ENCODE measurements at regions not wholly inside any gene's neighbourhood (a gene's known extent, or its start where the extent isn't known, plus 50 kb on each side); places are given as distances from the start of the nearest gene placed in this dataset.

DNA sequence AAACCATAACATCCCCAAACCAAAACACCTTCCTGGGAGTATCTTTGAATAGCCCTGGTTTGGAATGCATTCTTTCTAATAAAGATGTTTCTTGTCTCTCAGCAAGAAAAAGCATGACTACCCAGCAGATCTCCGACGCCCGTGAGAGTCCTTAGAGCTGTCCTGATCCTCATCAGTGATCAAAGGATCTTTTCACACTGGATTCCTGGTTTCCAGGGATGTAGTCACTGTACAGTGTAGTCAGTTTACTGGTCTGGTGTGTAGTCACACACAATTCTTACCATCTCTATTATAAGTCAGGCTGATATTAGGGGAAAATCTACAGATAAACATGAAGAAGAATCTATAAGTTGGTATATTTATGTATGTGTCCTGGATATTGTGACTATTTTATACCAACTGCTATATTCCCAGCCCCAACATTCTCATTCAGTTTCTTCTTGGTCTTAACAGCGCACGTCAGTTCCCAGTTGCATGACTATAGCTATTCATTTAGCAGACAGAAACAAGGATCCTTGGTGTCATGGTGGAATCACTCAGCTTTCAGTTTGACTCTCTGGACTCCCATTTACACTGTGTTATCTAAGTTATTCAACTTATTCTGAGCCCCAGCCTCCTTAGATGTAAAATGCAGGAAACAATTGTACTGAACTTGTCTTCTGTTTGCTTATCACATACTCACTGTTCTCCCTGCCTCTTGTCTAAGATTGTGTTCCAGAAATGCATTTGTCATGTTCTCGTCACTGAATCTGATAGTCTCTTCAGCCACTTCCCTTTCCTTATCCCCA, 68.3 kb downstream of the SLIT2 start:
- Histone ChIP-seq H3K4me1 (ENCODE audit: insufficient read depth, insufficient read length) (no peaks in the 10 kb centered on the region), H3K36me3 (ENCODE audit: insufficient read depth, insufficient read length, low read length) (no peaks in the 10 kb centered on the region), H3K4me3 (ENCODE audit: insufficient read length, low read depth) (no peak overlapping the region), H3K9ac (ENCODE audit: insufficient read length, low read depth) (no peak overlapping the region), H3K9me3 (ENCODE audit: insufficient read depth, low read length) (no peaks in the 10 kb centered on the region), H3K27me3 (ENCODE audit: insufficient read depth, insufficient read length) (no peaks in the 10 kb centered on the region)
- no peak for DNase-seq (ENCODE audit: low read depth, low spot score)
- no peak for TF ChIP-seq ZNF274 (IDR thresholded peaks at IDR 0.05; ENCODE audit: low read depth, low read length)
- TF ChIP-seq YY1 (IDR thresholded peaks at IDR 0.05; ENCODE audit: insufficient read depth, insufficient read length): no peak
- no peak for TF ChIP-seq SUZ12 (IDR thresholded peaks at IDR 0.05; ENCODE audit: extremely low read depth, insufficient read depth, insufficient read length)

DNA sequence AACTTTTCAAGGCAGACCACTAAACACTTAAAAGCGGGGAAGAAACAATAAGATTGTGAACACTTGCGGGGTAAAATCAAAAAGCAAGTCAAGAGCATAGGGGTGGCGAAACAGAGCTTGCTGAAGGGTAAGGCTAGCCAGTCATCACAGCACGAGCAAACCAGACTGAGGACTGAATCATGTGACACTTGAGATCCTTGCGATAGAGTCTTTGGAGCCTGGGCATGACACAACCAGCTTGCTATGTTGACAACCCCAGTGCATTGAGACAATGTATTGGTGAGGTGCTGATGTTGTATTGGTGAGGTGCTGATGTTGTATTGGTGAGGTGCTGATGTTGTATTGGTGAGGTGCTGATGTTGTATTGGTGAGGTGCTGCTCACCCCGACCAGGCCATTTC, 72.3 kb downstream of the SLIT2 start:
- no peaks in the 10 kb centered on the region for H3K9me3 ChIP-seq (ENCODE audit: insufficient read depth, low read length)
- no peak for DNase-seq (ENCODE audit: low read depth, low spot score)

DNA sequence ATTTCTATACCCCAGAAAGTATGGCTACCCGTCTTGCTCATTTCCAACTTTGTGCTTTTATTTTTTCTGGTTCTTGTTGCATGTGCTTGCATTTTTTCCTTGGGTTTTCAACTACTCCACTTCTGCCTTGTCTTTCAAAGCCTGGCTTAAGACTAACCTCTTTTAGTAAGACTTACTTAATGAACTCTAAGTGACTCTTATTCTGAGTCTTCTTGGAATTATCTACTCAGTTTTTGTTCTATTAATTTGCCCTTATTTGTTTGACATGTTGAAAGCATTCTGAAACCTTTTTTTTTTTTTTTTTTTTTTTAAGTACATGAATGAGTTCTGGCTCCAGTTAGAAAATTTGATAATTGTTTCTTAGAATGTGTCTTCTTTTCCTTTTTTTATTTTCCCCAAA, 74.8 kb downstream of the SLIT2 start:
- no peak for TF ChIP-seq SUZ12 (IDR thresholded peaks at IDR 0.05; ENCODE audit: extremely low read depth, insufficient read depth, insufficient read length)
- no peak for TF ChIP-seq YY1 (IDR thresholded peaks at IDR 0.05; ENCODE audit: insufficient read depth, insufficient read length)
- no peak for TF ChIP-seq ZNF274 (IDR thresholded peaks at IDR 0.05; ENCODE audit: low read depth, low read length)
- Histone ChIP-seq H3K36me3 (ENCODE audit: insufficient read depth, insufficient read length, low read length) (no peaks in the 10 kb centered on the region), H3K4me3 (ENCODE audit: insufficient read length, low read depth) (no peak overlapping the region), H3K4me1 (ENCODE audit: insufficient read depth, insufficient read length) (no peaks in the 10 kb centered on the region), H3K9me3 (ENCODE audit: insufficient read depth, low read length) (no peaks in the 10 kb centered on the region), H3K27me3 (ENCODE audit: insufficient read depth, insufficient read length) (no peaks in the 10 kb centered on the region), H3K9ac (ENCODE audit: insufficient read length, low read depth) (no peak overlapping the region)
- DNase-seq (ENCODE audit: low read depth, low spot score): no peak

More for the DNA sequence above, 72.3 kb downstream of the SLIT2 start:
- Histone ChIP-seq H3K27me3 (ENCODE audit: insufficient read depth, insufficient read length) (no peaks in the 10 kb centered on the region), H3K4me3 (ENCODE audit: insufficient read length, low read depth) (no peak overlapping the region), H3K9ac (ENCODE audit: insufficient read length, low read depth) (no peak overlapping the region), H3K4me1 (ENCODE audit: insufficient read depth, insufficient read length) (no peaks in the 10 kb centered on the region), H3K36me3 (ENCODE audit: insufficient read depth, insufficient read length, low read length) (no peaks in the 10 kb centered on the region)
- TF ChIP-seq SUZ12 (IDR thresholded peaks at IDR 0.05; ENCODE audit: extremely low read depth, insufficient read depth, insufficient read length) (no peak), ZNF274 (IDR thresholded peaks at IDR 0.05; ENCODE audit: low read depth, low read length) (no peak), YY1 (IDR thresholded peaks at IDR 0.05; ENCODE audit: insufficient read depth, insufficient read length) (no peak)

DNA sequence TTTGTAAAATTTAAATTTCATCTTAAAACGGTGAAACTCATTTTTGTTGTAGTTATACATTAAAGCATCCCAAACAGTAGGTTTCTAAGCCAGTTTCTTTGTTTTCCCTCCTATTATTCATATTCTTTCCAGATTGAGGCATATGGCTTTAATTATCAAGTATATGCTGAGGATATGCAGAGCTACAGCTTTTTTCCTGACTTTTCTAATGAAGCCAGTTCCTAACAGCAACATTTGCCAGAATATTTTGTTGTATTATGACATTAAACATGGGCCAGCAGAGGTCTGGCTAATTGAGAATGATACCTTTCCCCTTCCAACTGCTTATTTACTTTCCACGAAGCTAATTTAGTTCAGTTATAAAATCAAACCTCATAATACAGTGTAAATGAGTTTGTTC, 75.3 kb downstream of the SLIT2 start:
- H3K36me3 ChIP-seq (ENCODE audit: insufficient read depth, insufficient read length, low read length): no peaks in the 10 kb centered on the region
- no peak for DNase-seq (ENCODE audit: low read depth, low spot score)
- H3K9me3 ChIP-seq (ENCODE audit: insufficient read depth, low read length): no peaks in the 10 kb centered on the region
- H3K9ac ChIP-seq (ENCODE audit: insufficient read length, low read depth): no peak overlapping the region
- no peak for TF ChIP-seq YY1 (IDR thresholded peaks at IDR 0.05; ENCODE audit: insufficient read depth, insufficient read length)
- TF ChIP-seq ZNF274 (IDR thresholded peaks at IDR 0.05; ENCODE audit: low read depth, low read length): no peak
- TF ChIP-seq SUZ12 (IDR thresholded peaks at IDR 0.05; ENCODE audit: extremely low read depth, insufficient read depth, insufficient read length): no peak
- H3K27me3 ChIP-seq (ENCODE audit: insufficient read depth, insufficient read length): no peaks in the 10 kb centered on the region
- no peak overlapping the region for H3K4me3 ChIP-seq (ENCODE audit: insufficient read length, low read depth)
- no peaks in the 10 kb centered on the region for H3K4me1 ChIP-seq (ENCODE audit: insufficient read depth, insufficient read length)

DNA sequence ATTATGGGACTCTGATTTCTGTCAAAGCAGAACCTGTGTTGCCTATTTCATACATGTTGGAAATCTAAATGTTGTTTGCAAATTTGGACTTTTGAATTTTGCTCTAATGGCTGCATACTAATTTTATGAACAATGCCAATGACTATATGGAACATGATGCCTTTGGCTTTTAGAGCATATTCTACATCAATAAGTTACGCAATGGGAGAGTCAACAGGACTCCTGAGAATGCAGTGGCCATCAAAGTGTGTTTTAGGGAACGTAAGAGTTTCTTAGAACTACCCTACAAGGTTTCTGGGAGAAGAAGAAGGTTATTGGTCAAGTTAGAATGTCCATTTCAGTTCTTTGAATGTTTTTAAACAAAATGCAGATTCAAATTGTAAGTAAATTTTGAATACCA, 76.1 kb downstream of the SLIT2 start:
- DNase-seq (ENCODE audit: low read depth, low spot score): no peak
- Histone ChIP-seq H3K9ac (ENCODE audit: insufficient read length, low read depth) (no peak overlapping the region), H3K9me3 (ENCODE audit: insufficient read depth, low read length) (no peaks in the 10 kb centered on the region), H3K4me3 (ENCODE audit: insufficient read length, low read depth) (no peak overlapping the region), H3K27me3 (ENCODE audit: insufficient read depth, insufficient read length) (no peaks in the 10 kb centered on the region), H3K4me1 (ENCODE audit: insufficient read depth, insufficient read length) (no peaks in the 10 kb centered on the region), H3K36me3 (ENCODE audit: insufficient read depth, insufficient read length, low read length) (no peaks in the 10 kb centered on the region)
- TF ChIP-seq ZNF274 (IDR thresholded peaks at IDR 0.05; ENCODE audit: low read depth, low read length) (no peak), YY1 (IDR thresholded peaks at IDR 0.05; ENCODE audit: insufficient read depth, insufficient read length) (no peak), SUZ12 (IDR thresholded peaks at IDR 0.05; ENCODE audit: extremely low read depth, insufficient read depth, insufficient read length) (no peak)

DNA sequence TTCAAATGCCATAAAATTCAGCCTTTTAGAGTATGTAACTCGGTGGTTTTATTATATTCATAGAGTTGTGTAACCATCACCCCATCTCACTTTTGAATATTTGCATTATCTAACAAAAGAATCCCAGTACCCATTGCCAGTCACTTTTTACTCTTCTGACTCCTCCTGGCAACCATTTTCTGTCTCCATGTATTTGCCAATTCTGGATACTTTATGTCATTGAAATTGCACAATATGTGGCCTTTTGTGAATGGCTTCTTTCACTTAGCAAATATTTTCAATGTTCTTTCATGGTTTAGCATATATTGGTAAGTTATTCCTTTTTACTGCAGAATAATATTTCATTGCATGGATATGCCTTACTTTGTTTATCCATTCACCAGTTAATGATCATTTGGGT, 79.9 kb downstream of the SLIT2 start:
- TF ChIP-seq ZNF274 (IDR thresholded peaks at IDR 0.05; ENCODE audit: low read depth, low read length): no peak
- no peak for TF ChIP-seq YY1 (IDR thresholded peaks at IDR 0.05; ENCODE audit: insufficient read depth, insufficient read length)
- TF ChIP-seq SUZ12 (IDR thresholded peaks at IDR 0.05; ENCODE audit: extremely low read depth, insufficient read depth, insufficient read length): no peak
- Histone ChIP-seq H3K4me1 (ENCODE audit: insufficient read depth, insufficient read length) (no peaks in the 10 kb centered on the region), H3K27me3 (ENCODE audit: insufficient read depth, insufficient read length) (no peaks in the 10 kb centered on the region), H3K9ac (ENCODE audit: insufficient read length, low read depth) (no peak overlapping the region), H3K36me3 (ENCODE audit: insufficient read depth, insufficient read length, low read length) (no peaks in the 10 kb centered on the region), H3K4me3 (ENCODE audit: insufficient read length, low read depth) (no peak overlapping the region), H3K9me3 (ENCODE audit: insufficient read depth, low read length) (no peaks in the 10 kb centered on the region)
- DNase-seq (ENCODE audit: low read depth, low spot score): no peak

DNA sequence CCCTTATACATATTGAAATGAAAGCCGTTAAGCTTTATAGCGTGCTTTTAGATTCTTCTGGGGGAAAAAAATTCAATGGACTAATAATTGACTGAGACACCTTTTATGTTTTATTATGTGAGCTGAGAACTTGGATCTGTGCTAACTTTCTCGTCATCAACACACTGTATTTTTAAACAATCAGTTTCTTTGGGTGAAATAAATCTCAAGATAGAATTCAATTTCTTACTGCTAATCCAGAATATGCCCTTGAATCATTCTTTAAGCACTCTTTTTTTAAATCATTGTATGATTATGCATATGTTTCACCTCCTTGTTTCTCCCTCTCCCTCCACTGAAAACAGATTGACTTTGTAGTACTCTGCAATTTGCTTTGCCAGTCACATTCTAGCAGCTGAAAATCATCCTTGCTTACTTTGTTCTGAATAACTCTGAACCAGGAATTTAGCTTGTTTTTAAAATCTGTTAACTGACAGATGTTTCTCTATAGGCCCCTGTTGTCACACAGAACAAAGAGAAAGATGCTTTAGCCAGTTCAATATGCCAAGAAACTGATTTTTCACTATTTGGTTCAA, 81.5 kb downstream of the SLIT2 start:
- Histone ChIP-seq H3K4me1 (ENCODE audit: insufficient read depth, insufficient read length) (no peaks in the 10 kb centered on the region), H3K27me3 (ENCODE audit: insufficient read depth, insufficient read length) (no peaks in the 10 kb centered on the region), H3K9me3 (ENCODE audit: insufficient read depth, low read length) (no peaks in the 10 kb centered on the region; the same call in 1 of the 2 replicates), H3K36me3 (ENCODE audit: insufficient read depth, insufficient read length, low read length) (no peaks in the 10 kb centered on the region), H3K9ac (ENCODE audit: insufficient read length, low read depth) (no peak overlapping the region), H3K4me3 (ENCODE audit: insufficient read length, low read depth) (no peak overlapping the region)
- no peak for TF ChIP-seq YY1 (IDR thresholded peaks at IDR 0.05; ENCODE audit: insufficient read depth, insufficient read length)
- no peak for TF ChIP-seq SUZ12 (IDR thresholded peaks at IDR 0.05; ENCODE audit: extremely low read depth, insufficient read depth, insufficient read length)
- no peak for TF ChIP-seq ZNF274 (IDR thresholded peaks at IDR 0.05; ENCODE audit: low read depth, low read length)
- no peak for DNase-seq (ENCODE audit: low read depth, low spot score)
